PC-3 (cell line): ENCODE measurements at regions not wholly inside any gene's neighbourhood (a gene's known extent, or its start where the extent isn't known, plus 50 kb on each side); places are given as distances from the start of the nearest gene placed in this dataset.

Source experiments
- CTCF ChIP-seq: fragments of 300-600 bp; sonication (generic); conservative IDR thresholded peaks from 2 replicates; pipeline ENCODE4 v1.5.1; 2017; ENCODE audit warnings: antibody characterized with exemption, low read depth, mild to moderate bottlenecking, low read length
- EZH2 ChIP-seq: fragments of 300-600 bp; sonication (generic); IDR thresholded peaks from one replicate; pipeline ENCODE4 v1.6.1; 2017; ENCODE audit warnings: antibody characterized with exemption, mild to moderate bottlenecking, low read length; ENCODE audit not compliant: unreplicated experiment
- EZH2phosphoT487 ChIP-seq: fragments of 300-600 bp; sonication (generic); IDR thresholded peaks from 2 replicates; pipeline ENCODE4 v1.6.1; 2018; ENCODE audit warnings: mild to moderate bottlenecking, antibody characterized with exemption, low read length, borderline replicate concordance

GRCh38 chr12:27179400-27180214, 64.5 kb upstream of the STK38L start:
- TF ChIP-seq CTCF = no peak
- TF ChIP-seq EZH2 = no peak
- TF ChIP-seq EZH2phosphoT487 = no peak
